ENCODE measurements at regions not wholly inside any gene's neighbourhood (a gene's known extent, or its start where the extent isn't known, plus 50 kb on each side); places are given as distances from the start of the nearest gene placed in this dataset.

GRCh38 chr10:78481842-78482241 is 448.2 kb downstream of the RPS24 start:
- no peak for TF ChIP-seq CTCF (conservative IDR thresholded peaks at IDR 0.05; ENCODE audit: low read depth, low read length)
- peak; percentile 71 for TF ChIP-seq EZH2 (IDR thresholded peaks at IDR 0.05; ENCODE audit: low read length, unreplicated experiment)
- TF ChIP-seq EZH2phosphoT487 (IDR thresholded peaks at IDR 0.05; ENCODE audit: borderline replicate concordance, low read length): peak; percentile 9; the same call in 1 of the 2 replicates

Measured in PC-3 (cell line).